Neural cell (in vitro differentiated cells): ENCODE measurements at regions not wholly inside any gene's neighbourhood (a gene's known extent, or its start where the extent isn't known, plus 50 kb on each side); places are given as distances from the start of the nearest gene placed in this dataset.
"Not testable (repeated sequence)": the region's sequence is repeated elsewhere in the genome, so short reads cannot be mapped to it uniquely, and the experiment has no call there.

ENCODE experiments used
- H2AFZ ChIP-seq: fragments of 200-600, 300-800 bp; sonication (generic), shearing (Covaris generic); 2 replicates; pipeline ENCODE4 v1.6.0; 2014; ENCODE audit warnings: low read depth, mild to moderate bottlenecking, antibody characterized with exemption, low read length, moderate library complexity
- H3F3A ChIP-seq: fragments of 200-600 bp; shearing (Covaris generic); 2 replicates; pipeline ENCODE4 v1.6.1; 2016; ENCODE audit warnings: mild to moderate bottlenecking, moderate library complexity, mixed read lengths, antibody characterized with exemption, low read length; ENCODE audit not compliant: insufficient read depth, poor library complexity, severe bottlenecking
- H3K27ac ChIP-seq: fragments of 200-600, 300-800 bp; sonication (generic), shearing (Covaris generic); 2 replicates; pipeline ENCODE4 v1.5.1; 2014; ENCODE audit warnings: mild to moderate bottlenecking, low read length, moderate library complexity
- H3K27me3 ChIP-seq: fragments of 300-800, 200-600 bp; sonication (generic), shearing (Covaris generic); 2 replicates; pipeline ENCODE4 v1.6.0; 2014; ENCODE audit warnings: mild to moderate bottlenecking, low read depth, low read length, moderate library complexity; ENCODE audit not compliant: insufficient read depth
- H3K36me3 ChIP-seq: fragments of 300-800, 200-600 bp; sonication (generic), shearing (Covaris generic); 2 replicates; pipeline ENCODE4 v1.5.1; 2014; ENCODE audit warnings: mild to moderate bottlenecking, antibody characterized with exemption, low read length, moderate library complexity; ENCODE audit not compliant: insufficient read depth
- H3K4me2 ChIP-seq: fragments of 300-800, 200-600 bp; sonication (generic), shearing (Covaris generic); 2 replicates; pipeline ENCODE4 v1.6.0; 2014; ENCODE audit warnings: mild to moderate bottlenecking, low read length
- H3K4me3 ChIP-seq: fragments of 300-800, 200-600 bp; sonication (generic), shearing (Covaris generic); 2 replicates; pipeline ENCODE4 v1.5.1; 2014; ENCODE audit warnings: mild to moderate bottlenecking, low read length, moderate library complexity
- H3K79me2 ChIP-seq: fragments of 200-600 bp; shearing (Covaris generic); replicated peaks from 2 replicates; pipeline ENCODE4 v1.6.0; 2014; ENCODE audit warnings: mild to moderate bottlenecking, low read length, moderate library complexity; ENCODE audit not compliant: insufficient read depth
- H3K9ac ChIP-seq: fragments of 300-800, 200-600 bp; sonication (generic), shearing (Covaris generic); 2 replicates; pipeline ENCODE4 v1.6.1; 2016; ENCODE audit warnings: mild to moderate bottlenecking, low read length, mixed read lengths
- H3K9me2 ChIP-seq: fragments of 200-600 bp; shearing (Covaris generic); 2 replicates; pipeline ENCODE4 v1.6.1; 2016; ENCODE audit warnings: mild to moderate bottlenecking, low read length, mixed read lengths; ENCODE audit not compliant: insufficient read depth
- H3K9me3 ChIP-seq: fragments of 200-600, 300-800 bp; sonication (generic), shearing (Covaris generic); 2 replicates; pipeline ENCODE4 v1.6.1; 2016; ENCODE audit warnings: mild to moderate bottlenecking, mixed run types, low read length, moderate library complexity, mixed read lengths
- H4K20me1 ChIP-seq: fragments of 200-600 bp; shearing (Covaris generic); 2 replicates; pipeline ENCODE4 v1.6.1; 2016; ENCODE audit warnings: mild to moderate bottlenecking, mixed run types; ENCODE audit not compliant: insufficient read depth
- CTCF ChIP-seq: fragments of 450-650 bp; IDR thresholded peaks from 2 replicates; pipeline ENCODE4 v1.5.1; 2014; ENCODE audit warnings: antibody characterized with exemption, mild to moderate bottlenecking, moderate library complexity; ENCODE audit not compliant: poor library complexity, severe bottlenecking
- EP300 ChIP-seq: fragments of 450-650 bp; conservative IDR thresholded peaks from 2 replicates; pipeline ENCODE4 v1.6.1; 2014; ENCODE audit warnings: antibody characterized with exemption, mild to moderate bottlenecking, moderate library complexity; ENCODE audit not compliant: poor library complexity, severe bottlenecking
- EZH2 ChIP-seq: fragments of 200-600, 300-800 bp; shearing (Covaris generic), sonication (generic); IDR thresholded peaks from 2 replicates; pipeline ENCODE4 v1.6.1; 2014; ENCODE audit warnings: antibody characterized with exemption, low read length, borderline replicate concordance, mild to moderate bottlenecking; ENCODE audit not compliant: insufficient read depth, poor library complexity, severe bottlenecking
- MXI1 ChIP-seq: fragments of 450-650 bp; conservative IDR thresholded peaks from 2 replicates; pipeline ENCODE4 v1.6.1; 2014; ENCODE audit warnings: antibody characterized with exemption, mild to moderate bottlenecking; ENCODE audit not compliant: poor library complexity, severe bottlenecking
- POLR2AphosphoS5 ChIP-seq: IDR thresholded peaks from 2 replicates; pipeline ENCODE4 v1.6.1; 2012
- RAD21 ChIP-seq: fragments of 450-650 bp; conservative IDR thresholded peaks from 2 replicates; pipeline ENCODE4 v1.6.1; 2014; ENCODE audit warnings: antibody characterized with exemption, mild to moderate bottlenecking, moderate library complexity
- SMC3 ChIP-seq: fragments of 450-650 bp; conservative IDR thresholded peaks from 2 replicates; pipeline ENCODE4 v1.6.1; 2014; ENCODE audit warnings: antibody characterized with exemption, mild to moderate bottlenecking, moderate library complexity; ENCODE audit not compliant: poor library complexity
- TAF1 ChIP-seq: IDR thresholded peaks from 2 replicates; pipeline ENCODE4 v1.6.1; 2012; ENCODE audit warnings: low read depth
- TF ChIP-seq, protein P1 (sequence below): IDR thresholded peaks from 2 replicates; pipeline ENCODE4 v1.6.1; 2012; ENCODE audit warnings: borderline replicate concordance

DNA sequence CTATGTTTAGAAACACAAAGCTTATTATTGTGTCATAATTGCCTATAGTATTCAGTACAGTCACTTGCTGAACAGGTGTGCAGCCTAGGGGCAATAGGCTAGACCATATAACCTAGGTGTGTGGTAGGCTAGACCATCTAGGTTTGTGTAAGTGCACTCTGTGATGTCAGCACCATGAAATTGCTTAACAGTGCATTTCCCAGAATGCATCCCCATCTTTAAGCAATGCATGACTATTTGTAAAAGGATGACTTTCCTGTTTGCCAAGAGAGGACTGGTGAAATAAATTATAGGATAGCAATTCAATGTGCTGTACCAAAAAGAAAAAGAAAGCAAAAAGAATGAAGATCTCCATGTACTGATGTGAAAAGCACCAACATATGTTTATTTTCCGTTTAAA lies 288.7 kb upstream of the AUTS2 start:
- Histone ChIP-seq H2AFZ (no peak overlapping the region), H3K27ac (no peak overlapping the region), H3K4me3 (no peak overlapping the region), H3K4me2 (no peak overlapping the region), H4K20me1 (no peaks in the 10 kb centered on the region), H3K36me3 (no peaks in the 10 kb centered on the region), H3K9me2 (no peaks in the 10 kb centered on the region), H3K79me2 (no peaks in the 10 kb centered on the region), H3K9me3 (no peaks in the 10 kb centered on the region), H3K9ac (no peak overlapping the region), H3K27me3 (no peaks in the 10 kb centered on the region), H3F3A (no peaks in the 10 kb centered on the region)
- TF ChIP-seq MXI1 = no peak
- no peak for TF ChIP-seq EP300
- TF ChIP-seq RAD21 = no peak
- no peak for TF ChIP-seq POLR2AphosphoS5
- TF ChIP-seq, protein P1, sequence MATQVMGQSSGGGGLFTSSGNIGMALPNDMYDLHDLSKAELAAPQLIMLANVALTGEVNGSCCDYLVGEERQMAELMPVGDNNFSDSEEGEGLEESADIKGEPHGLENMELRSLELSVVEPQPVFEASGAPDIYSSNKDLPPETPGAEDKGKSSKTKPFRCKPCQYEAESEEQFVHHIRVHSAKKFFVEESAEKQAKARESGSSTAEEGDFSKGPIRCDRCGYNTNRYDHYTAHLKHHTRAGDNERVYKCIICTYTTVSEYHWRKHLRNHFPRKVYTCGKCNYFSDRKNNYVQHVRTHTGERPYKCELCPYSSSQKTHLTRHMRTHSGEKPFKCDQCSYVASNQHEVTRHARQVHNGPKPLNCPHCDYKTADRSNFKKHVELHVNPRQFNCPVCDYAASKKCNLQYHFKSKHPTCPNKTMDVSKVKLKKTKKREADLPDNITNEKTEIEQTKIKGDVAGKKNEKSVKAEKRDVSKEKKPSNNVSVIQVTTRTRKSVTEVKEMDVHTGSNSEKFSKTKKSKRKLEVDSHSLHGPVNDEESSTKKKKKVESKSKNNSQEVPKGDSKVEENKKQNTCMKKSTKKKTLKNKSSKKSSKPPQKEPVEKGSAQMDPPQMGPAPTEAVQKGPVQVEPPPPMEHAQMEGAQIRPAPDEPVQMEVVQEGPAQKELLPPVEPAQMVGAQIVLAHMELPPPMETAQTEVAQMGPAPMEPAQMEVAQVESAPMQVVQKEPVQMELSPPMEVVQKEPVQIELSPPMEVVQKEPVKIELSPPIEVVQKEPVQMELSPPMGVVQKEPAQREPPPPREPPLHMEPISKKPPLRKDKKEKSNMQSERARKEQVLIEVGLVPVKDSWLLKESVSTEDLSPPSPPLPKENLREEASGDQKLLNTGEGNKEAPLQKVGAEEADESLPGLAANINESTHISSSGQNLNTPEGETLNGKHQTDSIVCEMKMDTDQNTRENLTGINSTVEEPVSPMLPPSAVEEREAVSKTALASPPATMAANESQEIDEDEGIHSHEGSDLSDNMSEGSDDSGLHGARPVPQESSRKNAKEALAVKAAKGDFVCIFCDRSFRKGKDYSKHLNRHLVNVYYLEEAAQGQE = no peak
- no peak for TF ChIP-seq EZH2
- no peak for TF ChIP-seq CTCF
- no peak for TF ChIP-seq SMC3
- no peak for TF ChIP-seq TAF1

GRCh38 chr7:69311489-69311888 lies 286.8 kb upstream of the AUTS2 start:
- H3K27ac ChIP-seq = no peak overlapping the region
- no peaks in the 10 kb centered on the region for H3K9me2 ChIP-seq
- no peak for TF ChIP-seq MXI1
- TF ChIP-seq SMC3 = no peak
- TF ChIP-seq POLR2AphosphoS5 = no peak
- TF ChIP-seq TAF1 = no peak
- TF ChIP-seq, protein P1 = no peak
- no peak for TF ChIP-seq RAD21
- TF ChIP-seq CTCF = no peak
- no peak for TF ChIP-seq EZH2
- TF ChIP-seq EP300 = no peak
- no peaks in the 10 kb centered on the region for H3F3A ChIP-seq
- H2AFZ ChIP-seq = no peak overlapping the region
- H3K79me2 ChIP-seq = no peaks in the 10 kb centered on the region
- no peaks in the 10 kb centered on the region for H3K27me3 ChIP-seq
- no peak overlapping the region for H3K4me2 ChIP-seq
- no peak overlapping the region for H3K4me3 ChIP-seq
- H3K9ac ChIP-seq = no peak overlapping the region
- H3K36me3 ChIP-seq = no peaks in the 10 kb centered on the region
- H4K20me1 ChIP-seq = no peaks in the 10 kb centered on the region
- peaks cover 3% of the 10 kb centered on the region for H3K9me3 ChIP-seq

GRCh38 chr7:69313852-69314251 lies 284.4 kb upstream of the AUTS2 start:
- H3K9me3 ChIP-seq, H3K4me2 ChIP-seq, H3K36me3 ChIP-seq: not testable (repeated sequence)

More at GRCh38 chr7:69313852-69314251, 284.4 kb upstream of the AUTS2 start:
- not testable (repeated sequence) for H3K27me3 ChIP-seq, H3K79me2 ChIP-seq, H2AFZ ChIP-seq, H3K9me2 ChIP-seq, H3K27ac ChIP-seq, H4K20me1 ChIP-seq, H3K4me3 ChIP-seq, H3K9ac ChIP-seq, H3F3A ChIP-seq
